ENCODE measurements at regions not wholly inside any gene's neighbourhood (a gene's known extent, or its start where the extent isn't known, plus 50 kb on each side); places are given as distances from the start of the nearest gene placed in this dataset.

- no peak for TF ChIP-seq POLR2AphosphoS5 (IDR thresholded peaks at IDR 0.05)
- no peak for TF ChIP-seq POLR2A (IDR thresholded peaks at IDR 0.05; ENCODE audit: low read depth)
- no peak for TF ChIP-seq CTCF (IDR thresholded peaks at IDR 0.05)
These were observed 306.3 kb upstream of the ANO3 start for GRCh38 chr11:26025676-26026075.
